IMR-90 (cell line): ENCODE measurements at regions not wholly inside any gene's neighbourhood (a gene's known extent, or its start where the extent isn't known, plus 50 kb on each side); places are given as distances from the start of the nearest gene placed in this dataset.

Source experiments
- ATAC-seq: fragments of 200-7000 bp; cut with Tn5 transposase; 2 replicates; pipeline ENCODE4 v1.9.1; 2020; ENCODE audit warnings: low read depth, mild to moderate bottlenecking, moderate library complexity
- BruUV-seq: library from RNA; stranded (reverse); fragments of 400-500 nt; replicated peaks from 2 replicates; lab custom pipeline; 2021; lab: Mats Ljungman, UMichigan
- CTCF ChIA-PET: fragments of 300-600 bp; formaldehyde crosslinking; extraction: SDS; loops from one replicate; lab custom pipeline; 2021; ENCODE audit warnings: antibody characterized with exemption; lab: Yijun Ruan, JAX
- POLR2A ChIA-PET: fragments of 300-600 bp; sonication (Branson Sonifier 250); formaldehyde crosslinking; loops from one replicate; lab custom pipeline; 2022; ENCODE audit warnings: antibody characterized with exemption; ENCODE audit not compliant: unreplicated experiment; lab: Charles Lee
- DNase-seq: peaks from one replicate; pipeline ENCODE4 v3.0.0; 2013
- H2AFZ ChIP-seq: replicated peaks from 2 replicates; pipeline ENCODE3; 2013; ENCODE audit warnings: low read length, mild to moderate bottlenecking; ENCODE audit not compliant: poor library complexity
- H2AK5ac ChIP-seq: 2 replicates; pipeline ENCODE4 v1.6.1; 2013; ENCODE audit warnings: low read depth, low read length, inconsistent platforms
- H2AK9ac ChIP-seq: replicated peaks from 2 replicates; pipeline ENCODE3; 2013; ENCODE audit warnings: mild to moderate bottlenecking, low read depth, low read length, moderate library complexity; ENCODE audit not compliant: poor library complexity
- H2BK120ac ChIP-seq: 2 replicates; pipeline ENCODE4 v1.6.1; 2013; ENCODE audit warnings: low read depth, low read length, inconsistent platforms
- H2BK15ac ChIP-seq: 3 replicates; pipeline ENCODE4 v1.6.1; 2013; ENCODE audit warnings: low read depth, low read length, inconsistent platforms
- H2BK20ac ChIP-seq: 2 replicates; pipeline ENCODE4 v1.6.1; 2013; ENCODE audit warnings: low read depth, mild to moderate bottlenecking, inconsistent platforms, low read length, moderate library complexity
- H2BK5ac ChIP-seq: 2 replicates; pipeline ENCODE4 v1.6.1; 2013; ENCODE audit warnings: mild to moderate bottlenecking, low read depth, low read length, inconsistent platforms; ENCODE audit not compliant: poor library complexity, severe bottlenecking
- H3K14ac ChIP-seq: replicated peaks from 2 replicates; pipeline ENCODE4 v1.6.1; 2013; ENCODE audit warnings: low read depth, low read length, inconsistent platforms
- H3K18ac ChIP-seq: 2 replicates; pipeline ENCODE4 v1.6.1; 2013; ENCODE audit warnings: low read depth, low read length, control low read depth
- H3K23ac ChIP-seq: 2 replicates; pipeline ENCODE4 v1.6.1; 2013; ENCODE audit warnings: low read depth, low read length, inconsistent platforms
- H3K27ac ChIP-seq: 2 replicates; pipeline ENCODE4 v1.5.1; 2013; ENCODE audit warnings: mild to moderate bottlenecking, control low read depth, low read length; ENCODE audit not compliant: insufficient read depth
- H3K27me3 ChIP-seq: 2 replicates; pipeline ENCODE4 v1.6.1; 2013; ENCODE audit warnings: low read length; ENCODE audit not compliant: control insufficient read depth, insufficient read depth
- H3K36me3 ChIP-seq: 2 replicates; pipeline ENCODE4 v1.6.1; 2013; ENCODE audit warnings: low read length, mixed read lengths; ENCODE audit not compliant: control insufficient read depth, insufficient read depth
- H3K4ac ChIP-seq: 2 replicates; pipeline ENCODE4 v1.6.1; 2013; ENCODE audit warnings: low read depth, low read length, inconsistent platforms
- H3K4me1 ChIP-seq: 2 replicates; pipeline ENCODE4 v1.6.1; 2013; ENCODE audit warnings: low read length, mixed read lengths; ENCODE audit not compliant: control insufficient read depth, insufficient read depth
- H3K4me2 ChIP-seq: 2 replicates; pipeline ENCODE4 v1.6.1; 2013; ENCODE audit warnings: low read depth, mild to moderate bottlenecking, control low read depth, low read length, moderate library complexity
- H3K4me3 ChIP-seq: 2 replicates; pipeline ENCODE4 v1.5.1; 2013; ENCODE audit warnings: low read depth, mild to moderate bottlenecking, control low read depth, low read length, moderate library complexity; ENCODE audit not compliant: insufficient read depth
- H3K56ac ChIP-seq: 2 replicates; pipeline ENCODE4 v1.6.1; 2013; ENCODE audit warnings: low read length, inconsistent platforms; ENCODE audit not compliant: insufficient read depth; ENCODE audit errors: extremely low read depth
- H3K79me1 ChIP-seq, 2 experiments: 2 replicates each; pipeline ENCODE4 v1.6.1; 2013; ENCODE audit warnings: low read length in 2 of 2, inconsistent platforms in 1 of 2, low read depth in 1 of 2
- H3K9ac ChIP-seq: 2 replicates; pipeline ENCODE4 v1.6.1; 2013; ENCODE audit warnings: low read depth, low read length, control low read depth
- H3K9me1 ChIP-seq: 2 replicates; pipeline ENCODE4 v1.6.1; 2013; ENCODE audit warnings: low read length, inconsistent platforms; ENCODE audit not compliant: insufficient read depth
- H3K9me3 ChIP-seq: 2 replicates; pipeline ENCODE4 v1.6.1; 2013; ENCODE audit warnings: low read length; ENCODE audit not compliant: control insufficient read depth, insufficient read depth
- H4K20me1 ChIP-seq: 2 replicates; pipeline ENCODE4 v1.6.1; 2013; ENCODE audit warnings: low read length, inconsistent platforms; ENCODE audit not compliant: insufficient read depth
- H4K5ac ChIP-seq: 2 replicates; pipeline ENCODE4 v1.6.1; 2013; ENCODE audit warnings: mild to moderate bottlenecking, low read depth, low read length, control low read depth
- H4K8ac ChIP-seq, 2 experiments: 2 replicates each; pipeline ENCODE4 v1.6.1; 2013; ENCODE audit warnings: low read depth in 2 of 2, low read length in 2 of 2, control low read depth in 1 of 2, inconsistent platforms in 1 of 2
- H4K91ac ChIP-seq: 2 replicates; pipeline ENCODE4 v1.6.1; 2013; ENCODE audit warnings: low read depth, low read length, inconsistent platforms; ENCODE audit not compliant: insufficient read depth
- BHLHE40 ChIP-seq: fragments of 150-350 bp; IDR thresholded peaks from 2 replicates; pipeline ENCODE4 v1.6.1; 2016; ENCODE audit warnings: mild to moderate bottlenecking, low read depth, low read length
- CHD1 ChIP-seq: IDR thresholded peaks from 2 replicates; pipeline ENCODE4 v1.6.1; 2012; ENCODE audit warnings: low read depth, low read length, improper control_type of control experiment
- MAFK ChIP-seq: IDR thresholded peaks from 2 replicates; pipeline ENCODE4 v1.6.1; 2012; ENCODE audit warnings: low read depth, low read length, improper control_type of control experiment
- MXI1 ChIP-seq: IDR thresholded peaks from 2 replicates; pipeline ENCODE4 v1.6.1; 2012; ENCODE audit warnings: low read depth, mild to moderate bottlenecking, low read length, moderate library complexity, borderline replicate concordance
- RAD21 ChIP-seq: IDR thresholded peaks from 2 replicates; pipeline ENCODE4 v1.6.1; 2012; ENCODE audit warnings: low read length, improper control_type of control experiment
- RCOR1 ChIP-seq: IDR thresholded peaks from 2 replicates; pipeline ENCODE4 v1.6.1; 2012; ENCODE audit warnings: mild to moderate bottlenecking, low read length, improper control_type of control experiment; ENCODE audit not compliant: insufficient replicate concordance
- WGBS, 2 experiments: methylation state at CpG; one replicate each; pipeline versions ENCODE4 v1.1.5 to v1.1.7; 2013; ENCODE audit warnings: missing lambda C conversion rate in 2 of 2; ENCODE audit not compliant: insufficient read length in 1 of 2; ENCODE audit errors: extremely low coverage in 2 of 2; 5-methylcytosine and 5-hydroxymethylcytosine counted together
- dilution Hi-C: fragments of 300-500 bp; cut with HindIII; formaldehyde crosslinking; loops from one replicate; pipeline ENCODE4 v1.14.3; 2018; ENCODE audit warnings: low sequenced_read_pairs; ENCODE audit not compliant: unreplicated experiment
- in situ Hi-C: fragments of 300-500 bp; cut with MboI; formaldehyde crosslinking; loops from 3 replicates; pipeline ENCODE4 v1.14.3; 2019; ENCODE audit warnings: low sequenced_read_pairs, inconsistent platforms, mixed read lengths
- intact Hi-C: fragments of 100-400 bp; cut with micrococcal nuclease; formaldehyde crosslinking; loops from 2 replicates; pipeline ENCODE4 v1.10.0; 2022
- TF ChIP-seq, protein P1 (sequence below): fragments of 150-350 bp; IDR thresholded peaks from 2 replicates; pipeline ENCODE4 v1.6.1; 2017; ENCODE audit warnings: mild to moderate bottlenecking, antibody characterized with exemption, low read length, low read depth
- TF ChIP-seq, protein P2 (sequence below): fragments of 150-350 bp; IDR thresholded peaks from 2 replicates; pipeline ENCODE4 v1.6.1; 2016; ENCODE audit warnings: low read depth, mild to moderate bottlenecking, low read length, moderate library complexity, borderline replicate concordance
- TF ChIP-seq, protein P3 (sequence below): conservative IDR thresholded peaks from 2 replicates; pipeline ENCODE4 v1.5.1; 2012; ENCODE audit warnings: mild to moderate bottlenecking, low read depth, low read length, improper control_type of control experiment

DNA sequence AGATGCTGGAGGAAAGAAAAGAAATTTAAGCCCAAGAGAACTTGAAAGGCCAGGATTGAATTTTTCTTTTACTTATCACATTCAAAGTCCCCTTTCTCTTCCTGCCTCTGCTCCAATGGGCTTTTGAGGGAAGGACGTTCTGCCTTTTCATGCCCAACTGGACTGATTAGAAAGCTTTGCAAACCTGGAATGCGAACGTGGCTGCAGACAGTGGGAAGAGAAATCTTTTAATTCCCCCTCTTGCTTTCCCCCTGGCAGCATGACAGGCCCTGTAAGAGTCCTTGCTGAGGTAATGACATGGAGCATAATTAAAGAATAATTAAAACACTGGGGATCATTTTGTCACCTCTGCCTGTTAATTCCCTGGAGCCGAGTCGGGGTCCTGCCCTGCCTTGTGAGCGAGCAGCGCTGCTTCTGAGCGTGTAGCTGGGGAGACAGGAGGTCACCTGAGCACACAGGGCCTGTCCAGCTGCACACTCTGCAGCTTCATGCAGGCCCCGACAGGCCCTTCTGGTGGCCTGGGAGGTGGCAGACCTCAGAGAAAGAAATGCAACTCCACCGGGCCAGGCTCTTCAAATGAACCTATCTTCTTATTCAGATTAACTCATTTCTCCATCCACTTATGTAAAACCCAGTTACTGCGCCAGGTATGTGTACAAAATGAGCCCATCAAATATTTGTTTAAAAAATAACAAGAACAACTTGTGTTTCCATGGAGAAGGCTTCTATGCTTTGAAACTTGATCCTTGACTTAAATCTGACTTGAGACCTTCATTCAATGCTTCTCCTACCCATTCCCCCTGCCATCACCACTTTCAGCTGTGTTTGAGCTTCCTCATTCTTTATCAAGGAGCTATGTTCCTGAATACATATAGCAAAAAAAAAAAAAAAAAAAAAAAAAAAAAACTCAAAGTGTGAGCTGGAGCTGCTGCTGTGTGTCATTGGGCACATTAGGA is 628.2 kb upstream of the CFAP20DC start:
- ATAC-seq, result no peak
- POLR2A ChIA-PET, result no interaction called here

More for the DNA sequence above, 628.2 kb upstream of the CFAP20DC start:
- TF ChIP-seq, protein P1, sequence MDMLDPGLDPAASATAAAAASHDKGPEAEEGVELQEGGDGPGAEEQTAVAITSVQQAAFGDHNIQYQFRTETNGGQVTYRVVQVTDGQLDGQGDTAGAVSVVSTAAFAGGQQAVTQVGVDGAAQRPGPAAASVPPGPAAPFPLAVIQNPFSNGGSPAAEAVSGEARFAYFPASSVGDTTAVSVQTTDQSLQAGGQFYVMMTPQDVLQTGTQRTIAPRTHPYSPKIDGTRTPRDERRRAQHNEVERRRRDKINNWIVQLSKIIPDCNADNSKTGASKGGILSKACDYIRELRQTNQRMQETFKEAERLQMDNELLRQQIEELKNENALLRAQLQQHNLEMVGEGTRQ, result no peak
- TF ChIP-seq, protein P2, sequence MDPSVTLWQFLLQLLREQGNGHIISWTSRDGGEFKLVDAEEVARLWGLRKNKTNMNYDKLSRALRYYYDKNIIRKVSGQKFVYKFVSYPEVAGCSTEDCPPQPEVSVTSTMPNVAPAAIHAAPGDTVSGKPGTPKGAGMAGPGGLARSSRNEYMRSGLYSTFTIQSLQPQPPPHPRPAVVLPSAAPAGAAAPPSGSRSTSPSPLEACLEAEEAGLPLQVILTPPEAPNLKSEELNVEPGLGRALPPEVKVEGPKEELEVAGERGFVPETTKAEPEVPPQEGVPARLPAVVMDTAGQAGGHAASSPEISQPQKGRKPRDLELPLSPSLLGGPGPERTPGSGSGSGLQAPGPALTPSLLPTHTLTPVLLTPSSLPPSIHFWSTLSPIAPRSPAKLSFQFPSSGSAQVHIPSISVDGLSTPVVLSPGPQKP, result no peak
- TF ChIP-seq MAFK (no peak), RAD21 (no peak), MXI1 (no peak), CHD1 (no peak), RCOR1 (no peak), BHLHE40 (no peak)
- TF ChIP-seq, protein P3, sequence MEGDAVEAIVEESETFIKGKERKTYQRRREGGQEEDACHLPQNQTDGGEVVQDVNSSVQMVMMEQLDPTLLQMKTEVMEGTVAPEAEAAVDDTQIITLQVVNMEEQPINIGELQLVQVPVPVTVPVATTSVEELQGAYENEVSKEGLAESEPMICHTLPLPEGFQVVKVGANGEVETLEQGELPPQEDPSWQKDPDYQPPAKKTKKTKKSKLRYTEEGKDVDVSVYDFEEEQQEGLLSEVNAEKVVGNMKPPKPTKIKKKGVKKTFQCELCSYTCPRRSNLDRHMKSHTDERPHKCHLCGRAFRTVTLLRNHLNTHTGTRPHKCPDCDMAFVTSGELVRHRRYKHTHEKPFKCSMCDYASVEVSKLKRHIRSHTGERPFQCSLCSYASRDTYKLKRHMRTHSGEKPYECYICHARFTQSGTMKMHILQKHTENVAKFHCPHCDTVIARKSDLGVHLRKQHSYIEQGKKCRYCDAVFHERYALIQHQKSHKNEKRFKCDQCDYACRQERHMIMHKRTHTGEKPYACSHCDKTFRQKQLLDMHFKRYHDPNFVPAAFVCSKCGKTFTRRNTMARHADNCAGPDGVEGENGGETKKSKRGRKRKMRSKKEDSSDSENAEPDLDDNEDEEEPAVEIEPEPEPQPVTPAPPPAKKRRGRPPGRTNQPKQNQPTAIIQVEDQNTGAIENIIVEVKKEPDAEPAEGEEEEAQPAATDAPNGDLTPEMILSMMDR, result no peak
- no peaks in the 10 kb centered on the region for H3K36me3 ChIP-seq
- BruUV-seq, result no TSS peak
- H2AFZ ChIP-seq, result no peak overlapping the region
- no peak overlapping the region for H2BK5ac ChIP-seq
- dilution Hi-C loops (no loop called here), in situ Hi-C loops (no loop called here), intact Hi-C loops (no loop called here)
- H4K91ac ChIP-seq, result no peak overlapping the region
- H3K23ac ChIP-seq, result no peak overlapping the region
- no peaks in the 10 kb centered on the region for H3K9me3 ChIP-seq
- no peak overlapping the region for H2BK20ac ChIP-seq
- CTCF ChIA-PET, result interaction anchor here (0.9 kb wide), 1 partner anchor 365 kb away, joined by 3 read pairs; no protein-coding TSS in a partner anchor
- H3K4me2 ChIP-seq, result no peak overlapping the region
- no peak overlapping the region for H4K8ac ChIP-seq
- H3K56ac ChIP-seq, result no peak overlapping the region
- H4K5ac ChIP-seq, result no peak overlapping the region
- H3K9me1 ChIP-seq, result no peaks in the 10 kb centered on the region
- no peak overlapping the region for H2BK15ac ChIP-seq
- H3K9ac ChIP-seq, result no peak overlapping the region
- H3K79me1 ChIP-seq, result no peaks in the 10 kb centered on the region
- H3K18ac ChIP-seq, result no peak overlapping the region
- no CpG with 5 or more reads among the region's 11 CpGs for WGBS, 2 experiments
- H3K4ac ChIP-seq, result no peak overlapping the region
- no peak overlapping the region for H3K14ac ChIP-seq
- H3K4me1 ChIP-seq, result no peaks in the 10 kb centered on the region
- peaks cover 2% of the 10 kb centered on the region for H3K27me3 ChIP-seq
- H2BK120ac ChIP-seq, result no peak overlapping the region
- no peak for DNase-seq
- H2AK5ac ChIP-seq, result no peak overlapping the region
- H3K4me3 ChIP-seq, result no peak overlapping the region
- no peaks in the 10 kb centered on the region for H4K20me1 ChIP-seq
- no peak overlapping the region for H3K27ac ChIP-seq
- no peak overlapping the region for H2AK9ac ChIP-seq
